HepG2 (cell line): ENCODE measurements at regions not wholly inside any gene's neighbourhood (a gene's known extent, or its start where the extent isn't known, plus 50 kb on each side); places are given as distances from the start of the nearest gene placed in this dataset.

Experiments
- ATAC-seq: fragments of 200-7000 bp; cut with Tn5 transposase; 3 replicates; pipeline ENCODE4 v1.9.1; 2020; ENCODE audit warnings: mild to moderate bottlenecking, moderate library complexity
- BruUV-seq: library from RNA; stranded (reverse); fragments of 400-500 nt; replicated peaks from 2 replicates; lab custom pipeline; 2021; lab: Mats Ljungman, UMichigan
- CTCF ChIA-PET: fragments of 300-600 bp; formaldehyde crosslinking; extraction: SDS; loops from one replicate; lab custom pipeline; 2021; ENCODE audit warnings: low total read pairs, inconsistent platforms, low intra/inter-chr PET ratio; lab: Yijun Ruan, JAX
- POLR2A ChIA-PET: fragments of 350-600 bp; sonication (Branson Sonifier 250); formaldehyde crosslinking; loops from one replicate; lab custom pipeline; 2020; ENCODE audit warnings: antibody characterized with exemption, inconsistent platforms; lab: Yijun Ruan, JAX
- DNase-seq: peaks from one replicate; pipeline ENCODE4 v3.0.0-alpha.2; 2015; ENCODE audit warnings: low spot score
- FAIRE-seq: peaks from 3 replicates; lab custom pipeline; 2011; peaks lifted over from hg19 to GRCh38; lab: Jason Lieb, UNC
- H2AFZ ChIP-seq: one replicate; pipeline ENCODE4 v1.6.1; 2011; ENCODE audit warnings: low read length, inconsistent platforms
- H3K27ac ChIP-seq: fragments of 300-600 bp; 3 replicates; pipeline ENCODE4 v1.8.0; 2011; ENCODE audit warnings: mixed run types, mild to moderate bottlenecking, mixed read lengths, low read length, inconsistent platforms; ENCODE audit not compliant: insufficient read depth; ENCODE audit errors: extremely low read length
- H3K27me3 ChIP-seq, 2 experiments: fragments of 200-600 bp in 1 of 2; 2 replicates in 1 of 2; 3 replicates in 1 of 2; pipeline versions ENCODE4 v1.6.0 to v1.8.0; 2011; ENCODE audit warnings: low read length in 2 of 2, mild to moderate bottlenecking in 2 of 2, moderate library complexity in 2 of 2, inconsistent platforms in 1 of 2; ENCODE audit not compliant: insufficient read depth in 2 of 2, control insufficient read depth in 1 of 2
- H3K36me3 ChIP-seq, 2 experiments: fragments of 200-600 bp in 1 of 2; replicated peaks in 1 of 2; 2 replicates in 1 of 2; 3 replicates in 1 of 2; pipeline versions ENCODE4 v1.5.1 to v1.8.0; 2011; ENCODE audit warnings: low read length in 2 of 2, inconsistent platforms in 1 of 2; ENCODE audit not compliant: insufficient read depth in 2 of 2, control insufficient read depth in 1 of 2
- H3K4me1 ChIP-seq: 2 replicates; pipeline ENCODE4 v1.5.1; 2012; ENCODE audit warnings: low read length, inconsistent platforms; ENCODE audit not compliant: insufficient read depth
- H3K4me2 ChIP-seq: 2 replicates; pipeline ENCODE4 v1.6.0; 2011; ENCODE audit warnings: low read depth, low read length, inconsistent platforms
- H3K4me3 ChIP-seq, 3 experiments: fragments of 200-600 bp in 1 of 3; sonication (generic), shearing (Covaris generic) in 1 of 3; replicated peaks in 1 of 3; 2 replicates each; pipeline ENCODE4 v1.5.1; 2011 to 2016; ENCODE audit warnings: low read length in 3 of 3, inconsistent platforms in 2 of 3, low read depth in 2 of 3, mild to moderate bottlenecking in 2 of 3, control low read depth in 1 of 3, mixed read lengths in 1 of 3; ENCODE audit not compliant: insufficient read depth in 1 of 3
- H3K79me2 ChIP-seq: one replicate; pipeline ENCODE4 v1.6.1; 2011; ENCODE audit warnings: low read length, inconsistent platforms; ENCODE audit not compliant: insufficient read depth
- H3K9ac ChIP-seq: 2 replicates; pipeline ENCODE4 v1.6.0; 2011; ENCODE audit warnings: mild to moderate bottlenecking, low read depth, low read length, inconsistent platforms; ENCODE audit not compliant: insufficient read depth
- H3K9me3 ChIP-seq: 2 replicates; pipeline ENCODE4 v1.5.1; 2012; ENCODE audit warnings: mild to moderate bottlenecking, low read length
- H4K20me1 ChIP-seq: 2 replicates; pipeline ENCODE4 v1.6.0; 2011; ENCODE audit warnings: inconsistent platforms, mild to moderate bottlenecking, low read length, moderate library complexity; ENCODE audit not compliant: insufficient read depth
- AHDC1 ChIP-seq: sonication (generic); formaldehyde crosslinking; IDR thresholded peaks from 2 replicates; pipeline ENCODE4 v1.5.1; 2020; ENCODE audit warnings: mild to moderate bottlenecking, missing genetic modification reagents, borderline replicate concordance
- BRCA1 ChIP-seq: sonication (generic); formaldehyde crosslinking; IDR thresholded peaks from 2 replicates; pipeline ENCODE4 v1.4.0; 2020; ENCODE audit warnings: missing genetic modification reagents
- FLYWCH1 ChIP-seq: sonication (generic); formaldehyde crosslinking; IDR thresholded peaks from 2 replicates; pipeline ENCODE4 v1.8.1; 2023; ENCODE audit warnings: mild to moderate bottlenecking, missing genetic modification reagents
- IKZF1 ChIP-seq: fragments of 450-650 bp; IDR thresholded peaks from 2 replicates; pipeline ENCODE4 v1.7.1; 2016
- MIXL1 ChIP-seq: IDR thresholded peaks from 2 replicates; pipeline ENCODE4 v1.6.1; 2016
- MYC ChIP-seq: sonication (generic); formaldehyde crosslinking; IDR thresholded peaks from 2 replicates; pipeline ENCODE4 v1.9.0; 2021; ENCODE audit warnings: missing genetic modification reagents, borderline replicate concordance
- RFX5 ChIP-seq: IDR thresholded peaks from 2 replicates; pipeline ENCODE4 v1.6.1; 2011; ENCODE audit warnings: low read depth, low read length, improper control_type of control experiment
- TARDBP ChIP-seq: sonication (generic); formaldehyde crosslinking; IDR thresholded peaks from 2 replicates; pipeline ENCODE4 v1.8.0; 2022; ENCODE audit warnings: mild to moderate bottlenecking, missing genetic modification reagents
- TBL1XR1 ChIP-seq: fragments of 150-350 bp; IDR thresholded peaks from 2 replicates; pipeline ENCODE4 v1.6.1; 2014; ENCODE audit warnings: borderline replicate concordance, low read length; ENCODE audit not compliant: partially characterized antibody
- XBP1 ChIP-seq: sonication (generic); formaldehyde crosslinking; IDR thresholded peaks from 2 replicates; pipeline ENCODE4 v1.5.0; 2020; ENCODE audit warnings: missing genetic modification reagents
- ZBTB7A ChIP-seq: sonication (generic); formaldehyde crosslinking; IDR thresholded peaks from 2 replicates; pipeline ENCODE4 v1.8.0; 2022; ENCODE audit warnings: mild to moderate bottlenecking, missing genetic modification reagents
- ZKSCAN8 ChIP-seq: IDR thresholded peaks from 2 replicates; pipeline ENCODE4 v1.6.1; 2016; ENCODE audit warnings: borderline replicate concordance, missing genetic modification reagents, missing compliant biosample characterization
- ZNF142 ChIP-seq: sonication (generic); formaldehyde crosslinking; IDR thresholded peaks from 2 replicates; pipeline ENCODE4 v1.4.0; 2020; ENCODE audit warnings: missing genetic modification reagents
- ZNF251 ChIP-seq: sonication (generic); formaldehyde crosslinking; IDR thresholded peaks from 2 replicates; pipeline ENCODE4 v1.9.0; 2021; ENCODE audit warnings: mild to moderate bottlenecking, missing genetic modification reagents
- ZNF333 ChIP-seq: sonication (generic); formaldehyde crosslinking; IDR thresholded peaks from 2 replicates; pipeline ENCODE4 v1.4.0; 2020; ENCODE audit warnings: mild to moderate bottlenecking, missing genetic modification reagents, borderline replicate concordance
- ZNF570 ChIP-seq: sonication (generic); formaldehyde crosslinking; IDR thresholded peaks from 2 replicates; pipeline ENCODE4 v1.4.0; 2020; ENCODE audit warnings: mild to moderate bottlenecking, missing genetic modification reagents, borderline replicate concordance
- ZNF766 ChIP-seq: sonication (generic); formaldehyde crosslinking; IDR thresholded peaks from 2 replicates; pipeline ENCODE4 v1.5.0; 2020; ENCODE audit warnings: missing genetic modification reagents, borderline replicate concordance
- WGBS: methylation state at CpG from one replicate; pipeline ENCODE4 v1.1.6; 2017; ENCODE audit warnings: low lambda C conversion rate; 5-methylcytosine and 5-hydroxymethylcytosine counted together
- in situ Hi-C: cut with HindIII; loops from 2 replicates; pipeline ENCODE4 v1.10.0; 2017; ENCODE audit warnings: low pct_unique_long_range_greater_than_20kb; ENCODE audit not compliant: extremely low pct_ligation_motif_present
- intact Hi-C: fragments of 100-400 bp; cut with micrococcal nuclease; formaldehyde crosslinking; loops from one replicate; pipeline ENCODE4 v1.10.0; 2022; ENCODE audit not compliant: unreplicated experiment

- Histone ChIP-seq H3K4me1 (no peaks in the 10 kb centered on the region), H3K4me2 (no peak overlapping the region), H3K79me2 (no peaks in the 10 kb centered on the region), H2AFZ (no peak overlapping the region), H3K36me3 (no peaks in the 10 kb centered on the region), H3K9ac (no peak overlapping the region), H3K9me3 (no peaks in the 10 kb centered on the region), H3K4me3 (no peak overlapping the region), H3K27me3 (no peaks in the 10 kb centered on the region; a peak in 1 of 5 replicates), H3K27ac (no peak overlapping the region), H4K20me1 (no peaks in the 10 kb centered on the region)
- DNase-seq, result no peak
- no peak for ATAC-seq
- no peak for FAIRE-seq
- no TSS peak for BruUV-seq
- POLR2A ChIA-PET, result no interaction called here
- intact Hi-C loops (no loop called here), in situ Hi-C loops (no loop called here)
- CTCF ChIA-PET, result no interaction called here
- WGBS, result 11% methylated on average over 4 of the region's 4 CpGs
- TF ChIP-seq ZNF570 (CRISPR knock-in tag), result no peak
- TF ChIP-seq AHDC1, result no peak
- TF ChIP-seq ZNF766 (CRISPR knock-in tag), result no peak
- no peak for TF ChIP-seq ZBTB7A (CRISPR knock-in tag)
- no peak for TF ChIP-seq TBL1XR1
- no peak for TF ChIP-seq RFX5
- no peak for TF ChIP-seq FLYWCH1 (CRISPR knock-in tag)
- TF ChIP-seq ZNF333 (CRISPR knock-in tag), result no peak
- TF ChIP-seq ZKSCAN8, result no peak
- TF ChIP-seq TARDBP (CRISPR knock-in tag), result no peak
- no peak for TF ChIP-seq XBP1 (CRISPR knock-in tag)
- no peak for TF ChIP-seq MIXL1 (CRISPR knock-in tag)
- no peak for TF ChIP-seq MYC (CRISPR knock-in tag)
- no peak for TF ChIP-seq ZNF251
- no peak for TF ChIP-seq IKZF1
- TF ChIP-seq ZNF142, result no peak
- no peak for TF ChIP-seq BRCA1
Measured at GRCh38 chr4:27115221-27115620, 254.6 kb downstream of the STIM2 start.
